ENCODE measurements at regions not wholly inside any gene's neighbourhood (a gene's known extent, or its start where the extent isn't known, plus 50 kb on each side); places are given as distances from the start of the nearest gene placed in this dataset.

GRCh38 chr4:160326110-160326509 is 1223.2 kb downstream of the RAPGEF2 start:
- TF ChIP-seq SRF (IDR thresholded peaks at IDR 0.05; ENCODE audit: low read depth, low read length) (no peak), CTCF (IDR thresholded peaks at IDR 0.05; ENCODE audit: control extremely low read depth in 1 of 3, insufficient read depth in 1 of 3, low read depth in 1 of 3, low read length in 3 of 3) (no peak), CHD1 (IDR thresholded peaks at IDR 0.05; ENCODE audit: low read depth, low read length) (no peak), POLR2A (IDR thresholded peaks at IDR 0.05; ENCODE audit: control extremely low read depth in 1 of 2, low read depth in 2 of 2, low read length in 2 of 2) (no peak), MAFK (IDR thresholded peaks at IDR 0.05; ENCODE audit: low read depth, low read length) (no peak), BRCA1 (IDR thresholded peaks at IDR 0.05; ENCODE audit: low read depth, low read length) (no peak), CBX8 (IDR thresholded peaks at IDR 0.05; ENCODE audit: borderline replicate concordance, low read depth, low read length) (no peak)

Data from H1 (cell line).